ENCODE measurements at regions not wholly inside any gene's neighbourhood (a gene's known extent, or its start where the extent isn't known, plus 50 kb on each side); places are given as distances from the start of the nearest gene placed in this dataset.
"Not testable (repeated sequence)": the region's sequence is repeated elsewhere in the genome, so short reads cannot be mapped to it uniquely, and the experiment has no call there.

- Histone ChIP-seq H3K4me3 (ENCODE audit: low read length) (no peak overlapping the region), H3K9me3 (ENCODE audit: insufficient read depth, low read depth, low read length) (no peaks in the 10 kb centered on the region), H3K4me1 (ENCODE audit: insufficient read depth, low read length) (no peaks in the 10 kb centered on the region), H3K9ac (ENCODE audit: low read depth, low read length) (no peak overlapping the region), H3K36me3 (ENCODE audit: insufficient read depth, low read depth, low read length) (no peaks in the 10 kb centered on the region), H3K27me3 (ENCODE audit: insufficient read depth, low read length) (no peaks in the 10 kb centered on the region), H3K27ac (ENCODE audit: low read length) (no peak overlapping the region)
Measured at GRCh38 chrX:4028151-4028550, 314.7 kb upstream of the PRKX start.

GRCh38 chrX:4005281-4005680 is 291.8 kb upstream of the PRKX start:
- Histone ChIP-seq H3K36me3 (ENCODE audit: insufficient read depth, low read depth, low read length) (no peaks in the 10 kb centered on the region), H3K9me3 (ENCODE audit: insufficient read depth, low read depth, low read length) (no peaks in the 10 kb centered on the region), H3K4me1 (ENCODE audit: insufficient read depth, low read length) (no peaks in the 10 kb centered on the region), H3K27me3 (ENCODE audit: insufficient read depth, low read length) (no peaks in the 10 kb centered on the region), H3K9ac (ENCODE audit: low read depth, low read length) (no peak overlapping the region), H3K27ac (ENCODE audit: low read length) (no peak overlapping the region), H3K4me3 (ENCODE audit: low read length) (no peak overlapping the region)

GRCh38 chrX:4004822-4005221 is 291.4 kb upstream of the PRKX start:
- no peaks in the 10 kb centered on the region for H3K36me3 ChIP-seq (ENCODE audit: insufficient read depth, low read depth, low read length)
- no peak overlapping the region for H3K27ac ChIP-seq (ENCODE audit: low read length)
- no peaks in the 10 kb centered on the region for H3K27me3 ChIP-seq (ENCODE audit: insufficient read depth, low read length)
- no peak overlapping the region for H3K9ac ChIP-seq (ENCODE audit: low read depth, low read length)
- H3K4me1 ChIP-seq (ENCODE audit: insufficient read depth, low read length), result no peaks in the 10 kb centered on the region
- no peaks in the 10 kb centered on the region for H3K9me3 ChIP-seq (ENCODE audit: insufficient read depth, low read depth, low read length)
- no peak overlapping the region for H3K4me3 ChIP-seq (ENCODE audit: low read length)

- H3K4me1 ChIP-seq (ENCODE audit: insufficient read depth, low read length), result no peaks in the 10 kb centered on the region
- H3K27ac ChIP-seq (ENCODE audit: low read length), result no peak overlapping the region
- H3K9ac ChIP-seq (ENCODE audit: low read depth, low read length), result no peak overlapping the region
- no peaks in the 10 kb centered on the region for H3K9me3 ChIP-seq (ENCODE audit: insufficient read depth, low read depth, low read length)
- no peaks in the 10 kb centered on the region for H3K36me3 ChIP-seq (ENCODE audit: insufficient read depth, low read depth, low read length)
- no peak overlapping the region for H3K4me3 ChIP-seq (ENCODE audit: low read length)
- no peaks in the 10 kb centered on the region for H3K27me3 ChIP-seq (ENCODE audit: insufficient read depth, low read length)
Measured at GRCh38 chrX:3994315-3994714, 280.9 kb upstream of the PRKX start.

- Histone ChIP-seq H3K36me3 (ENCODE audit: insufficient read depth, low read depth, low read length) (no peaks in the 10 kb centered on the region), H3K4me3 (ENCODE audit: low read length) (no peak overlapping the region), H3K27ac (ENCODE audit: low read length) (no peak overlapping the region), H3K9me3 (ENCODE audit: insufficient read depth, low read depth, low read length) (no peaks in the 10 kb centered on the region), H3K27me3 (ENCODE audit: insufficient read depth, low read length) (no peaks in the 10 kb centered on the region), H3K4me1 (ENCODE audit: insufficient read depth, low read length) (no peaks in the 10 kb centered on the region), H3K9ac (ENCODE audit: low read depth, low read length) (no peak overlapping the region)
Measured at GRCh38 chrX:3990569-3990968, 277.1 kb upstream of the PRKX start.

- H3K9me3 ChIP-seq (ENCODE audit: insufficient read depth, low read depth, low read length), result not testable (repeated sequence)
Measured at GRCh38 chrX:3972104-3972858, 258.8 kb upstream of the PRKX start.

GRCh38 chrX:3968749-3969148 is 255.3 kb upstream of the PRKX start:
- Histone ChIP-seq H3K27ac (ENCODE audit: low read length) (no peak overlapping the region), H3K36me3 (ENCODE audit: insufficient read depth, low read depth, low read length) (no peaks in the 10 kb centered on the region), H3K4me1 (ENCODE audit: insufficient read depth, low read length) (no peaks in the 10 kb centered on the region; the same call in 1 of the 2 replicates), H3K4me3 (ENCODE audit: low read length) (no peak overlapping the region), H3K27me3 (ENCODE audit: insufficient read depth, low read length) (no peaks in the 10 kb centered on the region), H3K9ac (ENCODE audit: low read depth, low read length) (no peak overlapping the region), H3K9me3 (ENCODE audit: insufficient read depth, low read depth, low read length) (no peaks in the 10 kb centered on the region)

More at GRCh38 chrX:3972104-3972858, 258.8 kb upstream of the PRKX start:
- H3K9ac ChIP-seq (ENCODE audit: low read depth, low read length); H3K27ac ChIP-seq (ENCODE audit: low read length); H3K36me3 ChIP-seq (ENCODE audit: insufficient read depth, low read depth, low read length); H3K4me1 ChIP-seq (ENCODE audit: insufficient read depth, low read length); H3K27me3 ChIP-seq (ENCODE audit: insufficient read depth, low read length); H3K4me3 ChIP-seq (ENCODE audit: low read length): not testable (repeated sequence)

- H3K9ac ChIP-seq (ENCODE audit: low read depth, low read length), result no peak overlapping the region
- H3K9me3 ChIP-seq (ENCODE audit: insufficient read depth, low read depth, low read length), result no peaks in the 10 kb centered on the region
- no peaks in the 10 kb centered on the region for H3K36me3 ChIP-seq (ENCODE audit: insufficient read depth, low read depth, low read length)
- H3K27me3 ChIP-seq (ENCODE audit: insufficient read depth, low read length), result no peaks in the 10 kb centered on the region
- no peak overlapping the region for H3K4me3 ChIP-seq (ENCODE audit: low read length)
- H3K27ac ChIP-seq (ENCODE audit: low read length), result no peak overlapping the region
- H3K4me1 ChIP-seq (ENCODE audit: insufficient read depth, low read length), result no peaks in the 10 kb centered on the region; the same call in 1 of the 2 replicates
Measured at GRCh38 chrX:3963980-3964379, 250.5 kb upstream of the PRKX start.

- Histone ChIP-seq H3K4me1 (ENCODE audit: insufficient read depth, low read length) (no peaks in the 10 kb centered on the region; the same call in 1 of the 2 replicates), H3K27ac (ENCODE audit: low read length) (no peak overlapping the region), H3K9ac (ENCODE audit: low read depth, low read length) (peak overlapping the region; percentile 11; the same call in 1 of the 2 replicates), H3K9me3 (ENCODE audit: insufficient read depth, low read depth, low read length) (no peaks in the 10 kb centered on the region), H3K4me3 (ENCODE audit: low read length) (peak overlapping the region; percentile 56), H3K36me3 (ENCODE audit: insufficient read depth, low read depth, low read length) (no peaks in the 10 kb centered on the region), H3K27me3 (ENCODE audit: insufficient read depth, low read length) (no peaks in the 10 kb centered on the region)
Measured at GRCh38 chrX:3962511-3963311, 249.3 kb upstream of the PRKX start.

- H3K27ac ChIP-seq (ENCODE audit: low read length), result no peak overlapping the region
- H3K4me1 ChIP-seq (ENCODE audit: insufficient read depth, low read length), result no peaks in the 10 kb centered on the region; the same call in 1 of the 2 replicates
- H3K9me3 ChIP-seq (ENCODE audit: insufficient read depth, low read depth, low read length), result no peaks in the 10 kb centered on the region
- H3K27me3 ChIP-seq (ENCODE audit: insufficient read depth, low read length), result no peaks in the 10 kb centered on the region
- no peaks in the 10 kb centered on the region for H3K36me3 ChIP-seq (ENCODE audit: insufficient read depth, low read depth, low read length)
- no peak overlapping the region for H3K9ac ChIP-seq (ENCODE audit: low read depth, low read length)
- no peak overlapping the region for H3K4me3 ChIP-seq (ENCODE audit: low read length)
Measured at GRCh38 chrX:3960952-3961351, 247.5 kb upstream of the PRKX start.

GRCh38 chrX:3951859-3952258 is 238.4 kb upstream of the PRKX start:
- no peaks in the 10 kb centered on the region for H3K27me3 ChIP-seq (ENCODE audit: insufficient read depth, low read length)

GRCh38 chrX:3950373-3950772 is 236.9 kb upstream of the PRKX start:
- H3K9ac ChIP-seq (ENCODE audit: low read depth, low read length), result no peak overlapping the region
- no peaks in the 10 kb centered on the region for H3K36me3 ChIP-seq (ENCODE audit: insufficient read depth, low read depth, low read length)
- H3K27me3 ChIP-seq (ENCODE audit: insufficient read depth, low read length), result no peaks in the 10 kb centered on the region
- H3K4me1 ChIP-seq (ENCODE audit: insufficient read depth, low read length), result no peaks in the 10 kb centered on the region
- no peaks in the 10 kb centered on the region for H3K9me3 ChIP-seq (ENCODE audit: insufficient read depth, low read depth, low read length)
- H3K4me3 ChIP-seq (ENCODE audit: low read length), result no peak overlapping the region
- no peak overlapping the region for H3K27ac ChIP-seq (ENCODE audit: low read length)

More at GRCh38 chrX:3951859-3952258, 238.4 kb upstream of the PRKX start:
- Histone ChIP-seq H3K4me1 (ENCODE audit: insufficient read depth, low read length) (no peaks in the 10 kb centered on the region), H3K36me3 (ENCODE audit: insufficient read depth, low read depth, low read length) (no peaks in the 10 kb centered on the region), H3K9me3 (ENCODE audit: insufficient read depth, low read depth, low read length) (no peaks in the 10 kb centered on the region), H3K9ac (ENCODE audit: low read depth, low read length) (no peak overlapping the region), H3K4me3 (ENCODE audit: low read length) (no peak overlapping the region), H3K27ac (ENCODE audit: low read length) (no peak overlapping the region)
